ENCODE measurements at regions not wholly inside any gene's neighbourhood (a gene's known extent, or its start where the extent isn't known, plus 50 kb on each side); places are given as distances from the start of the nearest gene placed in this dataset.

DNA sequence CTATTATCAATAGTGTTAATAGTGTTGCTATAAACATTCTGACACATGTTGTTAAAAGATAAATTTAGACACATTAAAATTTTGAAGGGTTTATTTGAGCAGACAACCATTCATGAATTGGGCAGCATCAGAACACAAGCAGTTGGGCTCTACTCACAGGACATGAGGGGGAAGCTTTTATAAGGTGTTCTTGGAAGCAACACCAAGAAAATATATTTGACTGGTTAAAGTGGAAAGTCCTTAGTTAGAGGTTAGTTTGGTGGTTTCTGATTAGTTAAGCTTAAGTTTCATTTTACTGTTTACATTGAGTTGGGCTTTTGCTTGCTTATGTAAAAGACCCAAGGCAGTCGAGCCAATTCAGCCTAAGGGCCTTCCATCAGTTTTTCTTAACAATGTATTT lies 220.7 kb downstream of the CD47 start:
- TF ChIP-seq EZH2 (IDR thresholded peaks at IDR 0.05; ENCODE audit: low read length), result no peak
- TF ChIP-seq, protein P1, sequence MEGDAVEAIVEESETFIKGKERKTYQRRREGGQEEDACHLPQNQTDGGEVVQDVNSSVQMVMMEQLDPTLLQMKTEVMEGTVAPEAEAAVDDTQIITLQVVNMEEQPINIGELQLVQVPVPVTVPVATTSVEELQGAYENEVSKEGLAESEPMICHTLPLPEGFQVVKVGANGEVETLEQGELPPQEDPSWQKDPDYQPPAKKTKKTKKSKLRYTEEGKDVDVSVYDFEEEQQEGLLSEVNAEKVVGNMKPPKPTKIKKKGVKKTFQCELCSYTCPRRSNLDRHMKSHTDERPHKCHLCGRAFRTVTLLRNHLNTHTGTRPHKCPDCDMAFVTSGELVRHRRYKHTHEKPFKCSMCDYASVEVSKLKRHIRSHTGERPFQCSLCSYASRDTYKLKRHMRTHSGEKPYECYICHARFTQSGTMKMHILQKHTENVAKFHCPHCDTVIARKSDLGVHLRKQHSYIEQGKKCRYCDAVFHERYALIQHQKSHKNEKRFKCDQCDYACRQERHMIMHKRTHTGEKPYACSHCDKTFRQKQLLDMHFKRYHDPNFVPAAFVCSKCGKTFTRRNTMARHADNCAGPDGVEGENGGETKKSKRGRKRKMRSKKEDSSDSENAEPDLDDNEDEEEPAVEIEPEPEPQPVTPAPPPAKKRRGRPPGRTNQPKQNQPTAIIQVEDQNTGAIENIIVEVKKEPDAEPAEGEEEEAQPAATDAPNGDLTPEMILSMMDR (optimal IDR thresholded peaks at IDR 0.05 in 1 of 3, IDR thresholded peaks at IDR 0.05 in 1 of 3, conservative IDR thresholded peaks at IDR 0.05 in 1 of 3; ENCODE audit: extremely low read depth in 1 of 3, insufficient read depth in 2 of 3, low read length in 3 of 3), result no peak

Measured in keratinocyte (primary cell).